Epithelial cell of prostate (primary cell): ENCODE measurements at regions not wholly inside any gene's neighbourhood (a gene's known extent, or its start where the extent isn't known, plus 50 kb on each side); places are given as distances from the start of the nearest gene placed in this dataset.

Experiments used
- DNase-seq: peaks from one replicate; pipeline ENCODE4 v3.0.0-alpha.2; 2011; ENCODE audit warnings: low read depth, low spot score
- H3K27ac ChIP-seq: fragments of 450-650 bp; 2 replicates; pipeline ENCODE4 v1.5.1; 2017; ENCODE audit warnings: mild to moderate bottlenecking

DNA sequence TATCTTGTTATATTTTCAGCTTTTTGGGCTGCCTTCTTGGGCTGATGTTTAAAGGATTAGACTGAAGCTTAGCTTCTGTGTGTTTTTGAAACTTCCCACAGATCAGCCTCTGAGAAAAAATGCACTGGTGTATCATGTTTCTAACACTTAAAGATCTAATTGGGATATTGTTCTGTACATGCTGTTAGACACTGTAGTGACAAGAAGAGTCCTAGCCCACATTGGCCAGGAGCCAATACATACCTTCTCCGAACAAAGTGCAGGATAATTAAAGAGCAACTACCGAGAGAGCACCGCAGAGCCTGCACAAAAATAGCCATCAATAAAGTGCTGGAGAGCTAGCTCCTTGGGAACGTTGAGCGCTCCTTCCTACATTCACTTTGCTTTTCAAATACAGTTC, 289.4 kb upstream of the SP8 start:
- DNase-seq = no peak
- H3K27ac ChIP-seq = no peak overlapping the region

DNA sequence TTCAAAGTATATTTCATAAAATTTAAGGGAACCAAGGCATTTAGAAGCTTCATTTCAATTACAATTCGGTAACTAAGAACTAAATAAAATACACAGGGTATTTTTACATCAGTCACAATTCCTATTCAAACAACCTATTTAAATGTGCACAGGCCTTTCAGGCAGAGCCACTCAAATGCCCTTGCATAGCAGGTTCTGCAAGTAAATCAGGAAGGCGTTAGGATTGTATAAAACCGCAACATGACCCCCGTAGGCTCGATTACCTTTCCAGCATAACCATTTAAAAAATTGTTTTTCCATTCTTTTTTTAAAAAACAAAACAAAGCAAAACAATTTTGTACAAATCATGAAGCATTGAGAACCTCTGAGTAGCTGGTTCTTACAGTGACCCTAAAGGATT, 289.9 kb upstream of the SP8 start:
- no peak for DNase-seq
- H3K27ac ChIP-seq = no peak overlapping the region

- H3K27ac ChIP-seq = no peak overlapping the region
- no peak for DNase-seq
Observed at GRCh38 chr7:21077602-21078001, 290.9 kb upstream of the SP8 start.

GRCh38 chr7:21084286-21084685, 297.6 kb upstream of the SP8 start:
- no peak overlapping the region for H3K27ac ChIP-seq
- DNase-seq = no peak

DNA sequence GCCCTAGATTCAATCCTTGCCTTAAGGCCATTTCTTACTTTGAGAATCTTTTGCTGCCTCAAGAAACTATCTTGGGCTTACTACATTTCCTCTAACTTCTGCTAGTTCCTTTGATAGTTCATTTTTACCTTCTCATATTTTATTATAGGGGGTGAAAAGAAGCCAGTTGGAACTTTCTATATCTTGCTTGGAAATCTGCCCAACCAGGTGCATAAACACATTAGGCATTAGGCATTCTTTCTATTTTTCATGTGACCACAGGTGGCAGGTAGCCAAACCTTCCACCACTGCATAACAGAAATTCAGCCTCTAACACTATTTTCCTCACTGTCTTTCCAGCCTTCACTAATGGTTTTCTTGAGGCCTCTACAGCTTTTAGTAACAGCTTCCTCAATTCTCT, 300.0 kb upstream of the SP8 start:
- H3K27ac ChIP-seq = no peak overlapping the region
- DNase-seq = no peak

- H3K27ac ChIP-seq = no peak overlapping the region
- DNase-seq = no peak
Observed at GRCh38 chr7:21089653-21090052, 303.0 kb upstream of the SP8 start.

- H3K27ac ChIP-seq = no peak overlapping the region
- no peak for DNase-seq
Observed at GRCh38 chr7:21092766-21093702, 306.3 kb upstream of the SP8 start.

DNA sequence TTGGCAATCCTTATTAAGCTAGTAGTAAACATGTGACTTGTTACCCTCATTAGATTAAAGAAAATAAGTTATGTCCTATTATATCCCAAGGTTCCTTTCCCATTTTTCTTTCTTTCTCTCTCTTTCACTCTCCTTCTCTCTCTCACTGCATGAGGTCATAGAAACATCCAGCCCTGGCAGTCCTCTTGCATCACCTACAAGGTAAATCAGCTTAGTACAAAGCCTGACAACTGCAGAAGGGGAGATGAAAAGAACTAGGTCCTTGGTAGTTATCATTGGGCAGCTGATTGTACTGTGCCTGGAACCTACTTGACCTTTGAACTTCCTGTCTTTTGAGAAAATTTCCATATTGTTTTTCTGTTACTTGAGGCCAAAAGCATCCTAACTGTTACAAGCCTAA, 307.9 kb upstream of the SP8 start:
- DNase-seq = no peak
- H3K27ac ChIP-seq = no peak overlapping the region

- no peak overlapping the region for H3K27ac ChIP-seq
- no peak for DNase-seq
Observed at GRCh38 chr7:21099432-21099831, 312.7 kb upstream of the SP8 start.

GRCh38 chr7:21099955-21100354, 313.3 kb upstream of the SP8 start:
- no peak overlapping the region for H3K27ac ChIP-seq
- no peak for DNase-seq

GRCh38 chr7:21101541-21101940, 314.9 kb upstream of the SP8 start:
- no peak for DNase-seq
- H3K27ac ChIP-seq = no peak overlapping the region

- DNase-seq = no peak
- peak overlapping the region; percentile 15 for H3K27ac ChIP-seq
Observed at GRCh38 chr7:21103426-21104123, 316.9 kb upstream of the SP8 start.

DNA sequence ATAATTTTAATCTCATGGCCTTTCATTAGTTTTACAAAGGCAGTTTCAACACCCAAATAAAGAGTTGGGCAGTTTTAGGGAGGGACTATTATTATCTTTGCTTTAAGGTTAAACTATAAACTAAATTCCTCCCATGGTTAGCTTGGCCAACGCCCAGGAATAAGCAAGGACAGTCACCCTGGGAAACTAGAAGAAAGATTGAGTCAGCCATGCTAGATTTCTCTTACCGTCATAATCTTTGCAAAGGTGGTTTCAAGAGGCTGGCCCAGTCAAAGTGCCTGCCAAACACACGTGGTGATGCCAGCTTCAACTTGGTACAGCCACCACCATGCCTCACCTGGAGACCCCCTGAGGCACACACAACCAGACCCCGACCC, 317.4 kb upstream of the SP8 start:
- peak overlapping the region; percentile 15 for H3K27ac ChIP-seq
- no peak for DNase-seq

DNA sequence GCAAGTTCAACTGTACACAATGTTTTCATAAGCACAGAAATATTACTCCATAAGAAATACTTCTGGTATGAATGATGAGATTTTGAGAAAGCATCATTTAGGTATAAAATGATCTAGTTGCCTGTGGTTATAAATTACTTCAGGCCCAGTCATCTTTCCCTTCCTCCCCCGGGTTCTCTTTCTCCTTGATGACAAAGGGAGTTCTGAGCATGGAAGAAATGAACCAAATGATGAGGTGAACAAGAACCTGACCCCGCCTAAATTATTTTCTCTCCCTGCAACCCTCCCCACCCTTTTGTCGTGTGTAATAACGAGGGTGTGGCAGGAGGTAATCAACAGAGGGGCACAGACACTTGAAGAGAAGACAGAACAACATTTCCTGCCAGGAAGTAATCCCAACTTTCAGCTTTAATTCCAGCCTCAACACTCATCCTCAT, 319.6 kb upstream of the SP8 start:
- DNase-seq = peak; percentile 70
- H3K27ac ChIP-seq = peak overlapping the region; percentile 89

- no peak for DNase-seq
- peak overlapping the region; percentile 89 for H3K27ac ChIP-seq
Observed at GRCh38 chr7:21107101-21107500, 320.4 kb upstream of the SP8 start.

- no peak for DNase-seq
- H3K27ac ChIP-seq = no peak overlapping the region
Observed at GRCh38 chr7:21108182-21108581, 319.7 kb upstream of the SP4 start.

GRCh38 chr7:21113609-21114415, 314.1 kb upstream of the SP4 start:
- no peak for DNase-seq
- no peak overlapping the region for H3K27ac ChIP-seq

- DNase-seq = no peak
- no peak overlapping the region for H3K27ac ChIP-seq
Observed at GRCh38 chr7:21123586-21123985, 304.3 kb upstream of the SP4 start.

GRCh38 chr7:21125297-21125696, 302.6 kb upstream of the SP4 start:
- no peak for DNase-seq
- H3K27ac ChIP-seq = no peak overlapping the region

GRCh38 chr7:21128062-21128817, 299.6 kb upstream of the SP4 start:
- no peak overlapping the region for H3K27ac ChIP-seq
- DNase-seq = peak; percentile 62
